Stomach (tissue), 8 donors: ENCODE measurements at regions not wholly inside any gene's neighbourhood (a gene's known extent, or its start where the extent isn't known, plus 50 kb on each side); places are given as distances from the start of the nearest gene placed in this dataset.

Experiments
- DNase-seq, 2 donors: peaks; one replicate each; pipeline versions ENCODE4 v3.0.0 to v3.0.0-alpha.2; 2013 to 2019
- H3K27ac ChIP-seq, 5 donors: fragments of 200-600 bp in 4 of 5; sonication (generic) in 4 of 5; one replicate each; pipeline ENCODE4 v1.5.1; 2013 to 2019; ENCODE audit warnings: mild to moderate bottlenecking in 1 of 5, moderate library complexity in 1 of 5
- H3K27me3 ChIP-seq, 3 donors: fragments of 200-600 bp; sonication (generic); one replicate each; pipeline ENCODE4 v1.5.1; 2017 to 2019; ENCODE audit warnings: mixed run types in 1 of 3
- H3K36me3 ChIP-seq, 4 donors: fragments of 200-600 bp; sonication (generic); 1 replicate in 3 of 4; 2 replicates in 1 of 4; pipeline ENCODE4 v1.5.1; 2016 to 2019
- H3K4me1 ChIP-seq, 4 donors: fragments of 200-600 bp; sonication (generic); one replicate each; pipeline ENCODE4 v1.5.1; 2016 to 2019
- H3K4me3 ChIP-seq, 4 donors: fragments of 200-600 bp; sonication (generic) in 3 of 4; one replicate each; pipeline ENCODE4 v1.5.1; 2016 to 2019; ENCODE audit warnings: mild to moderate bottlenecking in 1 of 4
- H3K9me3 ChIP-seq, 4 donors: fragments of 200-600 bp; sonication (generic); one replicate each; pipeline ENCODE4 v1.5.1; 2016 to 2019
- EP300 ChIP-seq: sonication (generic); formaldehyde crosslinking; IDR thresholded peaks from one replicate; pipeline ENCODE4 v1.6.1; 2017; ENCODE audit warnings: antibody characterized with exemption
- POLR2A ChIP-seq, 4 donors: fragments of 450-650 bp; IDR thresholded peaks; one replicate each; pipeline ENCODE4 v1.6.1; 2016; ENCODE audit warnings: antibody characterized with exemption in 4 of 4, control low read depth in 2 of 4, mild to moderate bottlenecking in 1 of 4, moderate library complexity in 1 of 4
- POLR2AphosphoS5 ChIP-seq, 3 donors: sonication (generic); formaldehyde crosslinking; IDR thresholded peaks; one replicate each; pipeline ENCODE4 v1.6.1; 2016; ENCODE audit warnings: antibody characterized with exemption in 3 of 3
- WGBS, 5 donors: extraction: QIAGEN DNeasy Blood & Tissue Kit in 3 of 5; methylation state at CpG; one replicate each; pipeline versions ENCODE4 v1.1.5 to v1.1.7; 2013 to 2018; 5-methylcytosine and 5-hydroxymethylcytosine counted together
- intact Hi-C: fragments of 100-400 bp; cut with DNase I; formaldehyde crosslinking; loops from one replicate; pipeline ENCODE4 v1.15.1; 2023; ENCODE audit warnings: low total_unique reads
- TF ChIP-seq, protein P1 (sequence below), 7 experiments: fragments of 450-650 bp in 4 of 7; fragments of 200-600 bp in 3 of 7; sonication (generic) in 3 of 7; IDR thresholded peaks; one replicate each; pipeline ENCODE4 v1.5.1; 2016 to 2019; ENCODE audit warnings: antibody characterized with exemption in 7 of 7, control low read depth in 2 of 7, mild to moderate bottlenecking in 1 of 7
- donor health status: healthy with polysubstance abuse.
- donor health status: Bipolar disorder and iron deficiency.
- donor health status: healthy.

DNA sequence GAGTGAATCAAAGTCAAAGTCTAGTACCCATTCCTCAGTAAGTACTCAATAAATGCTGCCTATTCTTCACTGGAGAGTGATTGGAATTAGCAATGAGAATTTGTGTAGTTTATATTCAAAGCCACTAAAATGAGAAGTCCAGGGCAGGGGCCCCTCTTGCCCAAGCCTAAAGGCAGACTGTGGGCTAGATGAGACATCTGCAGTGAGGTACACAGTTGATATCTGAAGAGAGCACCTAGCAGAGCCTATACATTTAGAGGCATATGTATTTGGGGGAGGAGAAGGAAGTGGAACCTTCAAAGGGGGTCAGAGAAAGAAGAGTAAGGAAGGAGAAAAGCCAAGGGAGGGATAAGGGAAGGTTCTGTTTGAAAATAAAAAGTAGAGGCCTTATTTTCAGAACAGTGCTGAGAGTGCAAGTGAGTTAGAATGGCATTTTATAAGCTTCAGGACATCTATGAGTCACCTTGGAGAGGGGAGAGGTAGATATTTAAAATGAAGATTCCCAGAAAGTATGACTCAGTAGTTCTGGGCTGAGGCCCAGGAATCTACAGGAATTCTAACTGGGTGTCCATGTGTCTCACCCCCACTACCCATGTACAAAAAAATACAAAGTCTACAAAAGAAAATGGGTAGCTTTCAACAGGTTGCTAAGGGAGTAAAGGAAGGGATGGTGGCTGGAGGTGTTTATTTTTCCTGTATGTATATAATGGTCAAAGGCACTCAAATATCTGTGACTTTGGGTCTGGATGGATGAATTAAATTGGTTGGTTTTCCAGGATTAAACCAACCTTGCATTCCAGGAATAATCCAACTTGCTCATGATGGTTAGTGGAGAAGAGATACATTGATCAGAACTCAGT lies 135.1 kb downstream of the ZFP64 start:
- no peak overlapping the region for H3K4me3 ChIP-seq
- no peaks in the 10 kb centered on the region for H3K27me3 ChIP-seq
- intact Hi-C loops = no loop called here
- peaks cover 0 to 11% (median 6%) of the 10 kb centered on the region in 4 donors for H3K36me3 ChIP-seq
- H3K9me3 ChIP-seq = peaks cover 0 to 21% (median 19%) of the 10 kb centered on the region in 4 donors
- H3K27ac ChIP-seq = no peak overlapping the region
- H3K4me1 ChIP-seq = no peaks in the 10 kb centered on the region
- TF ChIP-seq POLR2A (IDR thresholded peaks at IDR 0.05) = no peak
- TF ChIP-seq EP300 = no peak
- DNase-seq = no peak

DNA sequence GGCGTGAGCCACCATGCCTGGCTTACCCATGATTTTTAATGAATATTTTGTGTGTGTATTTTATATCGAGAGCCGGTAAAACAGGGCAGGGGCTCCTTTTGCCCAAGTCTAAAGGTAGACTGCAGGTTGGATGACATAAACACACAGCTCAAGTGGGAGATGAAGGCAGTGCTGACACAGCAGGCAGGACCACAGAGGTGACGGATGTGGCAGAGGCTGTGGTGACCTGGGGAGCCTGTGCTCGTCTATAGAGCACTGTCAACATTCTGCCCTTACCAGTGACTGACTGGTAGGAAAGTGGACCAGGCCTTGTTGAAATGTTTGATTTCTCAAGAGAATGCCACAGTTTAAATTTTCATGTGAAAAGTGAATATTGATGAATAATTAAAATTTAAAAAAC lies 137.5 kb downstream of the ZFP64 start:
- Histone ChIP-seq H3K4me1 (no peaks in the 10 kb centered on the region), H3K9me3 (peaks cover 0 to 21% (median 19%) of the 10 kb centered on the region in 4 donors), H3K27me3 (no peaks in the 10 kb centered on the region), H3K36me3 (peaks cover 0 to 11% (median 6%) of the 10 kb centered on the region in 4 donors), H3K27ac (no peak overlapping the region), H3K4me3 (no peak overlapping the region)
- intact Hi-C loops = no loop called here
- DNase-seq = peak in 1 of 2 donors; percentile 22
- TF ChIP-seq POLR2A (IDR thresholded peaks at IDR 0.05) = no peak
- TF ChIP-seq POLR2AphosphoS5 (IDR thresholded peaks at IDR 0.05) = no peak
- TF ChIP-seq, protein P1, sequence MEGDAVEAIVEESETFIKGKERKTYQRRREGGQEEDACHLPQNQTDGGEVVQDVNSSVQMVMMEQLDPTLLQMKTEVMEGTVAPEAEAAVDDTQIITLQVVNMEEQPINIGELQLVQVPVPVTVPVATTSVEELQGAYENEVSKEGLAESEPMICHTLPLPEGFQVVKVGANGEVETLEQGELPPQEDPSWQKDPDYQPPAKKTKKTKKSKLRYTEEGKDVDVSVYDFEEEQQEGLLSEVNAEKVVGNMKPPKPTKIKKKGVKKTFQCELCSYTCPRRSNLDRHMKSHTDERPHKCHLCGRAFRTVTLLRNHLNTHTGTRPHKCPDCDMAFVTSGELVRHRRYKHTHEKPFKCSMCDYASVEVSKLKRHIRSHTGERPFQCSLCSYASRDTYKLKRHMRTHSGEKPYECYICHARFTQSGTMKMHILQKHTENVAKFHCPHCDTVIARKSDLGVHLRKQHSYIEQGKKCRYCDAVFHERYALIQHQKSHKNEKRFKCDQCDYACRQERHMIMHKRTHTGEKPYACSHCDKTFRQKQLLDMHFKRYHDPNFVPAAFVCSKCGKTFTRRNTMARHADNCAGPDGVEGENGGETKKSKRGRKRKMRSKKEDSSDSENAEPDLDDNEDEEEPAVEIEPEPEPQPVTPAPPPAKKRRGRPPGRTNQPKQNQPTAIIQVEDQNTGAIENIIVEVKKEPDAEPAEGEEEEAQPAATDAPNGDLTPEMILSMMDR (IDR thresholded peaks at IDR 0.05) = no peak
- TF ChIP-seq EP300 = no peak
- WGBS, 5 donors = 90 to 95% (median 93%) methylated on average over 5 of the region's 5 CpGs

DNA sequence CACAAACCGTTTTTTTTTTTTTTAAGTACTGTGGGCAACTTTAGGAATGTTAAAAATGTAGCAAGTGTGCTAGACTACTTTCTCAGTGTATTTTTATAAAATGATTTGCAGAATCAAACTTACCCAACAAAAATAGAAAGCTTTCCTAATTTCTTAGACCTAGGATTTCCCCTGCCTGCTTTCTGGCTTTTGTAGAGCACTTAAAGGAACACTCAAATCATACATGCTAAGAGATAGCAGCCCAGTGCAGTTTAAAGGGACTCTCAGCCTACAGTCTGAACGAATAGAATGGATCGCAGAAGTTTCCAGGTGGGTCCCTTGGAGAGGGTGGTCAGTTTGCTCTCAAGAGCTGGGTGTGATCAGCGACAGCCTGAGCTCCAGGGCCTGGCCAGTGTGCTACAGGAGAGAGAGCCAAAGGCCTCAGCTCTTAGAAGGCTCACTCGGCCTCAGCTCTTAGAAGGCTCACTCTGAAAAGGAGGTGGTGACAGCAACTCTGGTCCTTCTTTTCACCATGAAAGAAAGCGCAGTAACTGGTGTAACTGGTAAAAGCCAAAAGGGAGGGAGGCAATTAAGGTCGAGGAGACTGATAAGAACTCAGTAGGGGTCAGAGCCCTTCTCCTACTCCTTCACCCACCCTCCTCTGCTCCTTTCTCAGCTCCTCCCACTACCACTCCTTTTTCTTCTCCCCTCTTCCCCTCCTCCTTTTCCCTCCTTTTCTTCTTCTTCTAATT lies 142.4 kb downstream of the ZFP64 start:
- no peaks in the 10 kb centered on the region for H3K9me3 ChIP-seq
- intact Hi-C loops = no loop called here
- H3K27ac ChIP-seq = no peak overlapping the region
- WGBS, 5 donors = 37 to 64% (median 52%) methylated on average over 7 of the region's 7 CpGs
- no peaks in the 10 kb centered on the region for H3K27me3 ChIP-seq
- H3K4me1 ChIP-seq = no peaks in the 10 kb centered on the region
- peak in 1 of 2 donors; percentile 15 for DNase-seq
- no peak overlapping the region for H3K4me3 ChIP-seq
- TF ChIP-seq POLR2A (IDR thresholded peaks at IDR 0.05) = no peak
- no peak for TF ChIP-seq POLR2AphosphoS5 (IDR thresholded peaks at IDR 0.05)
- TF ChIP-seq, protein P1 (IDR thresholded peaks at IDR 0.05) = no peak
- TF ChIP-seq EP300 = no peak
- no peaks in the 10 kb centered on the region for H3K36me3 ChIP-seq

DNA sequence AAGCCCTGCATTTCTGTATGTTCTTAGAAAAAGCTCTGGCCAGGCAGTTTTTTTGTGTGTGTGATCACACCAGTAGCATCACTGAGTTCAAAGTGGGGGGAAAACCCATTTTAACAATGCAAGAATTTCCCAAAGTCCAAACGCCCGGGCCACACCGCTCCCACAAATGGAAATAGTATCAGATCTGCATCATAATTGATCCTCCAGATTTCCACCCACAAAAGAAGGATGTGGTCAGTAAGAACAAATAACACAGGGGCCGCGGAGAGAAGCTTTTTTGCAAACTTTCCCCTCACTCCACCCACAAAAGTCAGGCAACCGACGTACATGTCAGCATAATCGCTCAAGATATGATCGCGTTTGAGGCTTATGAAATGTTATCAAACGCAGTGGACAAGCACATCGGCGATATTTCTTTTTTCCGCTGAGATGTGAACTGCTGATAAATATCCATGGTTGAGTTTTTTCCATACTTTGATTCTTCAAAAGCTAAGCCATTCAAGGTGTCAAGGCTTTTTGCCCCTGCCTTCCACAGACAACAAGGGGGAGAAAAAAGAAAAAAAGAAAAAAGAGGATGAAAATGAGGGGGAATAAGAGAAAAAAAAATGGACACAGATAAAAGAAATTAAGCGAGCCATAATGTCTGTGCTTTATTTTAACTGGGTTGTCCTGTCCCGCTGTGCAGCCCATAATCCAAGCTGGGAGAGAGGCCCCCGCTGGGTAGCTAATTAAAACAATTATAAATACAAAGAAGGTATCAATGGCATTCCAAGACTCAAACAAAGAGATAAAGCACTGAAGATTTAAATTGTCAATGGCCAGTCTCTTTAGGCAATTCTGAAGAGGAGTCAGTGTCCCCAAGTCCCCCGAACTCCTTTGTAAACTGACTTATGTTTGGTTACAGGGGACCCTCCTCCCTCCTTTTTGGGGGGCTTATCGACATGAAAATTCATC lies 143.5 kb downstream of the ZFP64 start:
- H3K27ac ChIP-seq = no peak overlapping the region

More for the DNA sequence above, 143.5 kb downstream of the ZFP64 start:
- Histone ChIP-seq H3K4me3 (no peak overlapping the region), H3K9me3 (no peaks in the 10 kb centered on the region), H3K36me3 (no peaks in the 10 kb centered on the region), H3K27me3 (no peaks in the 10 kb centered on the region), H3K4me1 (no peaks in the 10 kb centered on the region)
- WGBS, 5 donors = 26 to 39% (median 37%) methylated on average over 19 of the region's 19 CpGs
- TF ChIP-seq, protein P1 (IDR thresholded peaks at IDR 0.05) = no peak
- TF ChIP-seq POLR2AphosphoS5 (IDR thresholded peaks at IDR 0.05) (no peak), POLR2A (IDR thresholded peaks at IDR 0.05) (no peak)
- peak in 1 of 2 donors; percentile 33 for DNase-seq
- intact Hi-C loops = no loop called here
